Endothelial cell (in vitro differentiated cells): ENCODE measurements at regions not wholly inside any gene's neighbourhood (a gene's known extent, or its start where the extent isn't known, plus 50 kb on each side); places are given as distances from the start of the nearest gene placed in this dataset.

ENCODE experiments used
- DNase-seq: peaks from one replicate; pipeline ENCODE4 v3.0.0; 2021; ENCODE audit warnings: low spot score
- H3K27ac Mint-ChIP-seq: one replicate; pipeline ENCODE4 v1.8.0; 2021; ENCODE audit warnings: mixed read lengths, inconsistent platforms; ENCODE audit not compliant: unreplicated experiment
- H3K27me3 Mint-ChIP-seq: one replicate; pipeline ENCODE4 v1.8.0; 2021; ENCODE audit warnings: mild to moderate bottlenecking, moderate library complexity, mixed read lengths, inconsistent platforms; ENCODE audit not compliant: unreplicated experiment
- H3K36me3 Mint-ChIP-seq: one replicate; pipeline ENCODE4 v1.8.0; 2021; ENCODE audit warnings: mild to moderate bottlenecking, low read depth, mixed read lengths, inconsistent platforms; ENCODE audit not compliant: unreplicated experiment
- H3K4me1 Mint-ChIP-seq: one replicate; pipeline ENCODE4 v1.8.0; 2021; ENCODE audit warnings: mild to moderate bottlenecking, mixed read lengths, inconsistent platforms; ENCODE audit not compliant: unreplicated experiment
- H3K4me3 Mint-ChIP-seq: one replicate; pipeline ENCODE4 v1.8.0; 2021; ENCODE audit warnings: mild to moderate bottlenecking, mixed read lengths, inconsistent platforms; ENCODE audit not compliant: unreplicated experiment
- H3K9me3 Mint-ChIP-seq: one replicate; pipeline ENCODE4 v1.8.0; 2021; ENCODE audit warnings: mixed read lengths, inconsistent platforms; ENCODE audit not compliant: unreplicated experiment
- TF ChIP-seq, protein P1 (sequence below): fragments of 200-600 bp; sonication (generic); IDR thresholded peaks from one replicate; pipeline ENCODE4 v1.5.0; 2021; ENCODE audit warnings: antibody characterized with exemption; ENCODE audit not compliant: unreplicated experiment

DNA sequence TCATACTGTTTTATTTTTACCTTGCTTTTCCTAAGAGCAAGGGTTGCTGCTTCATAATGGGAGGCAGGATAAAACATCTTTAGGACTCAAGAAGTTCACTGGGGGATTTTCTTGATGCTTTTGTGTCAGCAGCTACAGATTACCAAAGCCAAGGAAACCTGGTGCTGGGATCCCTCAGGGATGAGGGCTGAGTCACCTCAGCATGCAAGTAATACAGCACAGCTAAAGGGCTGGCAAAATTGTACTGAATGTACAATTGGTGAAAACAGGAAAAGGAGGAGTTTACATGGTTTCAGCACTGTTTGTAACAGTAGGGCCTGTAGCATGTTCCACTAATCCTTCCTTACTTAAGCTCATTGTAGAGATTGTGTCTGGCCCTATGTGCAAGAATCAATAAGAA lies 1056.8 kb downstream of the SORCS1 start:
- Mint-ChIP-seq H3K4me1 (peaks cover 5% of the 10 kb centered on the region), H3K9me3 (no peaks in the 10 kb centered on the region), H3K36me3 (no peaks in the 10 kb centered on the region), H3K27ac (no peak overlapping the region), H3K4me3 (no peak overlapping the region), H3K27me3 (no peaks in the 10 kb centered on the region)
- DNase-seq = no peak
- TF ChIP-seq, protein P1, sequence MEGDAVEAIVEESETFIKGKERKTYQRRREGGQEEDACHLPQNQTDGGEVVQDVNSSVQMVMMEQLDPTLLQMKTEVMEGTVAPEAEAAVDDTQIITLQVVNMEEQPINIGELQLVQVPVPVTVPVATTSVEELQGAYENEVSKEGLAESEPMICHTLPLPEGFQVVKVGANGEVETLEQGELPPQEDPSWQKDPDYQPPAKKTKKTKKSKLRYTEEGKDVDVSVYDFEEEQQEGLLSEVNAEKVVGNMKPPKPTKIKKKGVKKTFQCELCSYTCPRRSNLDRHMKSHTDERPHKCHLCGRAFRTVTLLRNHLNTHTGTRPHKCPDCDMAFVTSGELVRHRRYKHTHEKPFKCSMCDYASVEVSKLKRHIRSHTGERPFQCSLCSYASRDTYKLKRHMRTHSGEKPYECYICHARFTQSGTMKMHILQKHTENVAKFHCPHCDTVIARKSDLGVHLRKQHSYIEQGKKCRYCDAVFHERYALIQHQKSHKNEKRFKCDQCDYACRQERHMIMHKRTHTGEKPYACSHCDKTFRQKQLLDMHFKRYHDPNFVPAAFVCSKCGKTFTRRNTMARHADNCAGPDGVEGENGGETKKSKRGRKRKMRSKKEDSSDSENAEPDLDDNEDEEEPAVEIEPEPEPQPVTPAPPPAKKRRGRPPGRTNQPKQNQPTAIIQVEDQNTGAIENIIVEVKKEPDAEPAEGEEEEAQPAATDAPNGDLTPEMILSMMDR = no peak

DNA sequence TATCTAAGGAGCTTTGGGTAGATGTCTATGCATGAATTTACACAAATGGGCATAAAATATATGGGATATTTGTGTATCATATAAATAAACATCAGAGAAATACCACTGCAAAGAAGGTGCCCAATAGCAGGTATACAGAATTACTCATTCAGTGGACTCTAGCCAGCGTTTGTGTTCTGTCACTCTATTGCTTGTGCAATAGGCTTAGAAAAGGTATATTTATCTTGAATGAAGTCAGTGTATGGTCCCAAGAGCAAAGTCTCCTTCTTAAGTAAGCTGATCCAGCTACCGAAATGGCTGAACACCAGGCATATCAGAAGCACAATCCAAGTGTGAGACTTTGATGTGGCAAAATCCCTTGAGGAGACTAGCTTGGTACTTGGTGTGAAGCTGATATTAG lies 1058.4 kb downstream of the SORCS1 start:
- Mint-ChIP-seq H3K27ac (no peak overlapping the region), H3K36me3 (no peaks in the 10 kb centered on the region), H3K4me1 (peaks cover 5% of the 10 kb centered on the region), H3K4me3 (no peak overlapping the region), H3K9me3 (no peaks in the 10 kb centered on the region), H3K27me3 (no peaks in the 10 kb centered on the region)
- TF ChIP-seq, protein P1 = no peak
- no peak for DNase-seq

DNA sequence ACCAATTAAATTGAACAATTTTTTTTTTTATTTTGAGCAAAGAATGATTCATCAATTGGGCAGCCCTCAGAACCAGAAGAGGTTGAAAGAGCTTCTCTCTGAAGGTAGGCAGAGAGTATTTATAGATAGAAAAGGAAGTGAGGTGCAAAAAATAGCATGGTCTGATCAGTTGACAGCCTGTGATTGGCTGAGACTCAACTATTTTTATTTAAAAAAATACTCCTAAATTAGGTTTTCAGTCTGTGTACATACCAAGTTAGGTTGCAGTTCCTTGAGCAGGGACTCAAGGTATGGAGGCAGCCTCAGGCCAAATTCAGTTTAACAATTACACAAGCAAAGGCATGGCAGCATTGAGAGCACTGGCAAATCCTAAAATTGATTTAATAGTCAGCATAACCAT lies 1074.7 kb downstream of the SORCS1 start:
- no peaks in the 10 kb centered on the region for H3K4me1 Mint-ChIP-seq
- no peak overlapping the region for H3K4me3 Mint-ChIP-seq
- no peak overlapping the region for H3K27ac Mint-ChIP-seq
- no peaks in the 10 kb centered on the region for H3K9me3 Mint-ChIP-seq
- no peaks in the 10 kb centered on the region for H3K27me3 Mint-ChIP-seq
- no peak for DNase-seq
- no peaks in the 10 kb centered on the region for H3K36me3 Mint-ChIP-seq
- TF ChIP-seq, protein P1 = no peak

DNA sequence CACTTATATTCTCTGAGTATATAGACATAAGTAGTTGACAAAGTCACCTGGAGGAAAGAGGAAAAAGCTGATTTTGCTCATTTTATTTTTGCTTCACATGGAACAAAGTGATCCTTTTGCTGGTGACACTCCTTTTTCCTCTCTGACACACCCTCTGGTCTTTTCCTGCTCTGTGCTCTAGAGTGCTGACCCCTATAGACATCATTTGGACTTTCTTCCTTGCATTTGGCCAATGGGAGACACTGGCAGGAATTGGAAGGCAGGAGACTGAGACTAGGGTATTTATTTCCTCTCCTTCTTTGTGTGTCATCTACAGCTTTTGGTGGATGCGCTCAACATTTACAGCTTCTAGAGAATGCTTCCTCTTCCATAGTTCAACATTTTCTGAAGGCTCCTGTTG lies 1078.1 kb downstream of the SORCS1 start:
- no peak overlapping the region for H3K4me3 Mint-ChIP-seq
- TF ChIP-seq, protein P1 = no peak
- H3K9me3 Mint-ChIP-seq = no peaks in the 10 kb centered on the region
- H3K27me3 Mint-ChIP-seq = no peaks in the 10 kb centered on the region
- H3K36me3 Mint-ChIP-seq = no peaks in the 10 kb centered on the region
- H3K27ac Mint-ChIP-seq = no peak overlapping the region
- DNase-seq = no peak
- no peaks in the 10 kb centered on the region for H3K4me1 Mint-ChIP-seq

DNA sequence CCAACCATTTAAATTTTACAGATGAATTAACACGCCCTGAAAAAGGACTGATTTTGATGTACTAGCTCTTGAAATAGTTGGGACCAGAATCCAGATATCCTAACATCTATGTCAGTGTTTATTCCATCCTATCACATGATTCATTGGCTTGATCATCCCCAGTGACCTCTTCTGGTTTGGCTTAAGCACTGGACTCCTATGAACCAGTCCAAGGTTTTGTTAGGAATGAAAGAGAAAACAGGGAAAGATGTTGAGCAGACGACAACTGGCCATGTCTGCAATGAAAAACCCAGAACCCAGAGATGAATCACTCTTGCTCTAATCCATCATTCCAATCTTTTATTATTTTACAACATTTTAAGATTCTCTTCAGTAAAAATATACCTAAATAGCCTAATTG lies 1080.9 kb downstream of the SORCS1 start:
- H3K27me3 Mint-ChIP-seq = no peaks in the 10 kb centered on the region
- TF ChIP-seq, protein P1 = no peak
- no peak for DNase-seq
- H3K27ac Mint-ChIP-seq = no peak overlapping the region
- H3K36me3 Mint-ChIP-seq = no peaks in the 10 kb centered on the region
- H3K9me3 Mint-ChIP-seq = no peaks in the 10 kb centered on the region
- H3K4me3 Mint-ChIP-seq = no peak overlapping the region
- H3K4me1 Mint-ChIP-seq = no peaks in the 10 kb centered on the region
